Smooth muscle cell (in vitro differentiated cells): ENCODE measurements at regions not wholly inside any gene's neighbourhood (a gene's known extent, or its start where the extent isn't known, plus 50 kb on each side); places are given as distances from the start of the nearest gene placed in this dataset.
"Not testable (repeated sequence)": the region's sequence is repeated elsewhere in the genome, so short reads cannot be mapped to it uniquely, and the experiment has no call there.

Source experiments
- DNase-seq: peaks from one replicate; lab custom pipeline; 2025; ENCODE audit not compliant: unreplicated experiment; lab: John Stamatoyannopoulos, UW
- H2AFZ ChIP-seq: fragments of 200-600 bp; sonication (generic); 2 replicates; pipeline ENCODE4 v1.6.0; 2016; ENCODE audit warnings: antibody characterized with exemption, low read depth, mild to moderate bottlenecking
- H3F3A ChIP-seq: fragments of 200-600 bp; sonication (generic); 2 replicates; pipeline ENCODE4 v1.6.0; 2017; ENCODE audit warnings: antibody characterized with exemption, low read depth
- H3K27ac ChIP-seq: fragments of 200-600 bp; sonication (generic); 2 replicates; pipeline ENCODE4 v1.5.1; 2016; ENCODE audit warnings: low read depth, mild to moderate bottlenecking
- H3K27me3 ChIP-seq: fragments of 200-600 bp; sonication (generic); 2 replicates; pipeline ENCODE4 v1.6.1; 2016; ENCODE audit warnings: low read depth, mild to moderate bottlenecking
- H3K36me3 ChIP-seq: fragments of 200-600 bp; sonication (generic); 2 replicates; pipeline ENCODE4 v1.5.1; 2016; ENCODE audit warnings: low read depth
- H3K4me1 ChIP-seq: fragments of 200-600 bp; sonication (generic); 2 replicates; pipeline ENCODE4 v1.5.1; 2016; ENCODE audit warnings: low read depth
- H3K4me2 ChIP-seq: fragments of 200-600 bp; sonication (generic); 2 replicates; pipeline ENCODE4 v1.6.0; 2016; ENCODE audit warnings: mild to moderate bottlenecking
- H3K4me3 ChIP-seq: fragments of 200-600 bp; sonication (generic); 2 replicates; pipeline ENCODE4 v1.5.1; 2016; ENCODE audit warnings: mild to moderate bottlenecking
- H3K79me2 ChIP-seq: fragments of 200-600 bp; sonication (generic); 2 replicates; pipeline ENCODE4 v1.6.0; 2016; ENCODE audit warnings: low read depth, mild to moderate bottlenecking
- H3K9ac ChIP-seq: fragments of 200-600 bp; sonication (generic); 2 replicates; pipeline ENCODE4 v1.6.0; 2016; ENCODE audit warnings: low read depth
- H3K9me3 ChIP-seq: fragments of 200-600 bp; sonication (generic); replicated peaks from 2 replicates; pipeline ENCODE4 v1.5.1; 2016; ENCODE audit warnings: low read depth
- H4K20me1 ChIP-seq: fragments of 200-600 bp; sonication (generic); 2 replicates; pipeline ENCODE4 v1.6.0; 2016; ENCODE audit warnings: low read depth
- CTCF ChIP-seq: fragments of 200-600 bp; sonication (generic); IDR thresholded peaks from 2 replicates; pipeline ENCODE4 v1.5.1; 2017; ENCODE audit warnings: borderline replicate concordance, mild to moderate bottlenecking, antibody characterized with exemption; ENCODE audit not compliant: insufficient read depth, poor library complexity, severe bottlenecking
- WGBS: methylation state at CpG from one replicate; pipeline ENCODE4 v1.1.7; 2016; ENCODE audit warnings: low lambda C conversion rate; 5-methylcytosine and 5-hydroxymethylcytosine counted together

- 56% methylated on average over 1 of the region's 1 CpG for WGBS
- no peaks in the 10 kb centered on the region for H3K36me3 ChIP-seq
Measured at GRCh38 chrX:82528525-82528924, 979.6 kb upstream of the POU3F4 start.

GRCh38 chrX:82534086-82534597 is 973.9 kb upstream of the POU3F4 start:
- Histone ChIP-seq H3K4me3 (no peak overlapping the region), H3K27ac (no peak overlapping the region), H3K36me3 (no peaks in the 10 kb centered on the region), H3K4me1 (no peaks in the 10 kb centered on the region), H3F3A (no peaks in the 10 kb centered on the region), H3K4me2 (no peak overlapping the region), H3K27me3 (no peaks in the 10 kb centered on the region), H3K9ac (no peak overlapping the region), H3K79me2 (no peaks in the 10 kb centered on the region), H3K9me3 (no peaks in the 10 kb centered on the region), H2AFZ (no peak overlapping the region), H4K20me1 (no peaks in the 10 kb centered on the region)
- 76% methylated on average over 4 of the region's 4 CpGs for WGBS
- no peak for TF ChIP-seq CTCF
- no peak for DNase-seq

More at GRCh38 chrX:82528525-82528924, 979.6 kb upstream of the POU3F4 start:
- H3K4me2 ChIP-seq: no peak overlapping the region
- no peak for TF ChIP-seq CTCF
- H3K9ac ChIP-seq: no peak overlapping the region
- no peak overlapping the region for H3K4me3 ChIP-seq
- H3K9me3 ChIP-seq: no peaks in the 10 kb centered on the region
- H3K4me1 ChIP-seq: no peaks in the 10 kb centered on the region
- no peak overlapping the region for H3K27ac ChIP-seq
- no peak for DNase-seq
- H4K20me1 ChIP-seq: no peaks in the 10 kb centered on the region
- H2AFZ ChIP-seq: no peak overlapping the region
- H3K79me2 ChIP-seq: no peaks in the 10 kb centered on the region
- no peaks in the 10 kb centered on the region for H3K27me3 ChIP-seq
- no peaks in the 10 kb centered on the region for H3F3A ChIP-seq

- not testable (repeated sequence) for H3K79me2 ChIP-seq, H4K20me1 ChIP-seq, H3K27ac ChIP-seq, H3K9me3 ChIP-seq, H3K36me3 ChIP-seq, H3K4me2 ChIP-seq, H3K27me3 ChIP-seq, H2AFZ ChIP-seq, H3F3A ChIP-seq, DNase-seq, H3K4me1 ChIP-seq, H3K9ac ChIP-seq, H3K4me3 ChIP-seq
- WGBS: 80% methylated on average over 3 of the region's 3 CpGs
Measured at GRCh38 chrX:82537205-82537604, 970.9 kb upstream of the POU3F4 start.

- 97% methylated on average over 2 of the region's 2 CpGs for WGBS
- Histone ChIP-seq H3K36me3 (no peaks in the 10 kb centered on the region), H3K4me2 (no peak overlapping the region), H3K9ac (no peak overlapping the region), H3F3A (no peaks in the 10 kb centered on the region), H3K4me3 (no peak overlapping the region), H2AFZ (no peak overlapping the region), H4K20me1 (no peaks in the 10 kb centered on the region), H3K4me1 (no peaks in the 10 kb centered on the region), H3K27ac (no peak overlapping the region), H3K79me2 (no peaks in the 10 kb centered on the region), H3K27me3 (no peaks in the 10 kb centered on the region), H3K9me3 (peaks cover 4% of the 10 kb centered on the region)
- no peak for TF ChIP-seq CTCF
- DNase-seq: no peak
Measured at GRCh38 chrX:82541822-82542221, 966.3 kb upstream of the POU3F4 start.

- 88% methylated on average over 21 of the region's 21 CpGs for WGBS
Measured at GRCh38 chrX:82552201-82552600, 955.9 kb upstream of the POU3F4 start.

More at GRCh38 chrX:82552201-82552600, 955.9 kb upstream of the POU3F4 start:
- H2AFZ ChIP-seq, H3K36me3 ChIP-seq, H4K20me1 ChIP-seq, DNase-seq, H3F3A ChIP-seq, H3K4me2 ChIP-seq, H3K79me2 ChIP-seq, H3K27ac ChIP-seq, H3K4me1 ChIP-seq, H3K4me3 ChIP-seq, H3K9ac ChIP-seq, H3K27me3 ChIP-seq: not testable (repeated sequence)
- peaks cover 11% of the 10 kb centered on the region for H3K9me3 ChIP-seq
